DND-41 (cell line): ENCODE measurements at regions not wholly inside any gene's neighbourhood (a gene's known extent, or its start where the extent isn't known, plus 50 kb on each side); places are given as distances from the start of the nearest gene placed in this dataset.
A peak's percentile ranks its signal among the peaks of the same experiment; 100 is the strongest.

Experiments used
- ATAC-seq: fragments of 200-7000 bp; cut with Tn5 transposase; 3 replicates; pipeline ENCODE4 v1.9.1; 2021; ENCODE audit warnings: low read depth; ENCODE audit not compliant: insufficient read depth
- DNase-seq: peaks from one replicate; pipeline ENCODE4 v3.0.0-alpha.2; 2020
- H2AFZ ChIP-seq: 2 replicates; pipeline ENCODE4 v1.6.0; 2012; ENCODE audit warnings: low read depth, low read length
- H3K27ac ChIP-seq: 2 replicates; pipeline ENCODE4 v1.5.1; 2012; ENCODE audit warnings: low read length, inconsistent platforms
- H3K27me3 ChIP-seq: fragments of 200-600 bp; sonication (generic); 2 replicates; pipeline ENCODE4 v1.6.0; 2012; ENCODE audit warnings: low read length, mild to moderate bottlenecking, inconsistent platforms; ENCODE audit not compliant: insufficient read depth, poor library complexity
- H3K36me3 ChIP-seq: 2 replicates; pipeline ENCODE4 v1.5.1; 2012; ENCODE audit warnings: low read length, inconsistent platforms; ENCODE audit not compliant: insufficient read depth
- H3K4me1 ChIP-seq: 2 replicates; pipeline ENCODE4 v1.5.1; 2012; ENCODE audit warnings: mild to moderate bottlenecking, low read length; ENCODE audit not compliant: insufficient read depth
- H3K4me2 ChIP-seq: 2 replicates; pipeline ENCODE4 v1.6.0; 2012; ENCODE audit warnings: mild to moderate bottlenecking, moderate library complexity, low read length, inconsistent platforms; ENCODE audit not compliant: insufficient read depth
- H3K4me3 ChIP-seq, 2 experiments: fragments of 200-600 bp in 1 of 2; shearing (Covaris generic) in 1 of 2; 2 replicates each; pipeline ENCODE4 v1.5.1; 2012 to 2016; ENCODE audit warnings: inconsistent platforms in 2 of 2, low read length in 2 of 2, mild to moderate bottlenecking in 2 of 2, low read depth in 1 of 2, moderate library complexity in 1 of 2
- H3K79me2 ChIP-seq: 2 replicates; pipeline ENCODE4 v1.6.0; 2012; ENCODE audit warnings: low read length, inconsistent platforms; ENCODE audit not compliant: insufficient read depth
- H3K9ac ChIP-seq: 2 replicates; pipeline ENCODE4 v1.6.0; 2012; ENCODE audit warnings: low read depth, mild to moderate bottlenecking, inconsistent platforms, low read length, moderate library complexity
- H3K9me3 ChIP-seq: 2 replicates; pipeline ENCODE4 v1.5.1; 2012; ENCODE audit warnings: low read length, moderate library complexity, mild to moderate bottlenecking, inconsistent platforms; ENCODE audit not compliant: insufficient read depth, severe bottlenecking
- H4K20me1 ChIP-seq: 2 replicates; pipeline ENCODE4 v1.6.0; 2012; ENCODE audit warnings: low read length; ENCODE audit not compliant: insufficient read depth
- EZH2 ChIP-seq: IDR thresholded peaks from 3 replicates; pipeline ENCODE4 v1.6.1; 2012; ENCODE audit warnings: borderline replicate concordance, low read depth, mild to moderate bottlenecking, moderate library complexity, low read length, inconsistent platforms; ENCODE audit not compliant: severe bottlenecking
- TF ChIP-seq, protein P1 (sequence below): IDR thresholded peaks from 2 replicates; pipeline ENCODE4 v1.5.1; 2012; ENCODE audit warnings: borderline replicate concordance, low read length, moderate library complexity, mild to moderate bottlenecking; ENCODE audit not compliant: poor library complexity, severe bottlenecking; ENCODE audit errors: extremely low read depth

DNA sequence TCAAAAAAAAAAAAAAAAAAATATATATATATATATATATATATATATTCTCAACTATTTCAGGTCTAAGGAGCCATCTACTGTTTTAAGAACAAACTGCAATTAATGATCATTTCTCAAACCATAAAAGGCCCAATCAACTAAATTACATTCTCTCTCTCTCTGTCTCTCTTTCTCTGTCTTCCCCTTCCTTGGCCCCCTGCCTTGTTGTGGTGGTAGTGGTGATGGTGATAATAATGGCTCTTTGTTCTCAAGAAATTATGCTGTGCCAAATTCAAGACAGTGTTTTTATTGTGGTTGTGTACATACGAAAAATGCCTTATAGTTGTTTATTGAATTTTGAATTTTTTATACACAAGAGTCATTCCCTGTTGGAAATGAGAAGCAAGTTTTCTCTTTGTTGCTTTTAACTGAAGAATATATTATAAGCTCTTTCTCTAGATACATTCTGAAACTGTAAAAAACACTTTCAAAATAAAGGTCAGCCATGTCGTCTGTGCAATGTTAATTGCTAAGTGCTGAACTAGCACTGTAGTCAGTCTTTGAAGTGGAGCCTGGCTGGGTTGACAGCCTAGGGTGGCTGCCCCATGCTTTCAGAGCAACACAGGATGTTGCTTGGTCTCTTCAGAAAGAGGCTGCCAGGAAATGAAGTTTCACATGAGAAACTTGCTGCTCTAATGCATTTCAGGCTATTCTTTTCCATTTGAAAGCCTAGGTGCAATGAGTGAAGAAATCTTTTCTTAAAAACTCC, 96.0 kb downstream of the HINT1 start:
- Histone ChIP-seq H2AFZ (peak overlapping the region; percentile 50), H3K9me3 (peaks cover 3% of the 10 kb centered on the region), H3K4me2 (peak overlapping the region; percentile 28; the same call in 1 of the 2 replicates)

DNA sequence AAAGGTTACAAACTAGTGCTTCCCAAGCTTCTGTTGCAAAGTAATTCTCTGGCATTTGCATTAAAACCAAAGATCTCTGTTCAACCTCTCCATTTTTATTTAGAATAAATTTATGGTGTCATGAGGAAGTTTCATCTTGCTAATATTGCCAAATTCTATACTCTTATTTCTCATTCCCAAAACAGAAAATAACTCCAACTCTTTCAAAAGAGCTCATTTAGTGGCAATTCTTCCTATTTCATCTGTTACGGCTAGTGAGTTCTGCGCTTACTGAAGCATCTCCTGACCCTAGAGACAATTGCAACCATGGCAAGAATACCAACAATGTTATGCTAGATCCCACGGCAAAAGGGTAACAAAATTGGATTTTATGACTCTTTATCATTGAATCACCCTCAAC, 97.0 kb downstream of the HINT1 start:
- H3K4me3 ChIP-seq: no peak overlapping the region
- H3K79me2 ChIP-seq: no peaks in the 10 kb centered on the region
- H3K27ac ChIP-seq: no peak overlapping the region
- no peaks in the 10 kb centered on the region for H3K36me3 ChIP-seq
- H4K20me1 ChIP-seq: no peaks in the 10 kb centered on the region
- H3K9ac ChIP-seq: no peak overlapping the region
- peaks cover 3% of the 10 kb centered on the region for H3K9me3 ChIP-seq
- H3K4me2 ChIP-seq: no peak overlapping the region
- DNase-seq: no peak
- H2AFZ ChIP-seq: no peak overlapping the region
- H3K27me3 ChIP-seq: no peaks in the 10 kb centered on the region
- TF ChIP-seq, protein P1, sequence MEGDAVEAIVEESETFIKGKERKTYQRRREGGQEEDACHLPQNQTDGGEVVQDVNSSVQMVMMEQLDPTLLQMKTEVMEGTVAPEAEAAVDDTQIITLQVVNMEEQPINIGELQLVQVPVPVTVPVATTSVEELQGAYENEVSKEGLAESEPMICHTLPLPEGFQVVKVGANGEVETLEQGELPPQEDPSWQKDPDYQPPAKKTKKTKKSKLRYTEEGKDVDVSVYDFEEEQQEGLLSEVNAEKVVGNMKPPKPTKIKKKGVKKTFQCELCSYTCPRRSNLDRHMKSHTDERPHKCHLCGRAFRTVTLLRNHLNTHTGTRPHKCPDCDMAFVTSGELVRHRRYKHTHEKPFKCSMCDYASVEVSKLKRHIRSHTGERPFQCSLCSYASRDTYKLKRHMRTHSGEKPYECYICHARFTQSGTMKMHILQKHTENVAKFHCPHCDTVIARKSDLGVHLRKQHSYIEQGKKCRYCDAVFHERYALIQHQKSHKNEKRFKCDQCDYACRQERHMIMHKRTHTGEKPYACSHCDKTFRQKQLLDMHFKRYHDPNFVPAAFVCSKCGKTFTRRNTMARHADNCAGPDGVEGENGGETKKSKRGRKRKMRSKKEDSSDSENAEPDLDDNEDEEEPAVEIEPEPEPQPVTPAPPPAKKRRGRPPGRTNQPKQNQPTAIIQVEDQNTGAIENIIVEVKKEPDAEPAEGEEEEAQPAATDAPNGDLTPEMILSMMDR: no peak
- TF ChIP-seq EZH2: no peak
- peaks cover 16% of the 10 kb centered on the region for H3K4me1 ChIP-seq
- no peak for ATAC-seq

More for the DNA sequence above, 96.0 kb downstream of the HINT1 start:
- Histone ChIP-seq H3K9ac (no peak overlapping the region), H3K79me2 (no peaks in the 10 kb centered on the region), H3K4me3 (no peak overlapping the region), H3K27me3 (no peaks in the 10 kb centered on the region), H4K20me1 (no peaks in the 10 kb centered on the region), H3K27ac (peak overlapping the region; percentile 47), H3K4me1 (peaks cover 16% of the 10 kb centered on the region), H3K36me3 (no peaks in the 10 kb centered on the region)
- ATAC-seq: peak; percentile 100
- no peak for TF ChIP-seq EZH2
- TF ChIP-seq, protein P1: no peak
- DNase-seq: peak; percentile 80

DNA sequence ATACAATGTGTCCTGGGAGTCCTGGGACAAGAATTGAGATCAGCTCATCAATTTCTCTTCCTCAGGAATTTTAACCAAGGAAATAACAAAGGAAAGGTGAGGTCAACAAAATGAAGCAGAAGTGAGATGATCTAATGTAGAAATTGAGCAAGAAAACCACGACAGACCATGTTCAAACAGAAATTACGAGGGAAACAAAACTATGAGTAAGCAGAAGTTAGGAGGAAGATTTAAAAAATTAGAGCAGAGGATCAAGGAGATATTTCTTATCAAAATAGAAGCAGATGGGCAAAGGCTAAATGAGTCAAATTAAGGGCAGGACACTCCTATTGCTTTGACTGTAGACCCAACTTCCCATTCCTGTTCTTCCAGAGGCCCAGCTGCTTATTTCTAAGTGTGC, 97.4 kb downstream of the HINT1 start:
- Histone ChIP-seq H3K36me3 (no peaks in the 10 kb centered on the region), H3K27me3 (no peaks in the 10 kb centered on the region), H3K4me1 (peaks cover 16% of the 10 kb centered on the region), H2AFZ (no peak overlapping the region), H3K9me3 (peaks cover 3% of the 10 kb centered on the region), H3K79me2 (no peaks in the 10 kb centered on the region), H4K20me1 (no peaks in the 10 kb centered on the region), H3K4me3 (no peak overlapping the region), H3K4me2 (no peak overlapping the region), H3K9ac (no peak overlapping the region), H3K27ac (no peak overlapping the region)
- TF ChIP-seq, protein P1: no peak
- TF ChIP-seq EZH2: no peak
- ATAC-seq (no peak), DNase-seq (no peak)
